HUES64 (cell line): ENCODE measurements at regions not wholly inside any gene's neighbourhood (a gene's known extent, or its start where the extent isn't known, plus 50 kb on each side); places are given as distances from the start of the nearest gene placed in this dataset.
"Not testable (repeated sequence)": the region's sequence is repeated elsewhere in the genome, so short reads cannot be mapped to it uniquely, and the experiment has no call there.

ENCODE experiments used
- H3K27ac ChIP-seq: 2 replicates; pipeline ENCODE4 v1.7.0; 2013; ENCODE audit warnings: low read depth, low read length, inconsistent platforms
- H3K27me3 ChIP-seq: 2 replicates; pipeline ENCODE4 v1.6.1; 2013; ENCODE audit warnings: mild to moderate bottlenecking, low read length; ENCODE audit not compliant: insufficient read depth
- H3K36me3 ChIP-seq: 2 replicates; pipeline ENCODE4 v1.6.1; 2013; ENCODE audit warnings: mild to moderate bottlenecking, low read length; ENCODE audit not compliant: insufficient read depth
- H3K4me1 ChIP-seq: 2 replicates; pipeline ENCODE4 v1.6.1; 2013; ENCODE audit warnings: mild to moderate bottlenecking, low read length, moderate library complexity; ENCODE audit not compliant: insufficient read depth
- H3K4me3 ChIP-seq: 2 replicates; pipeline ENCODE4 v1.5.1; 2013; ENCODE audit warnings: mild to moderate bottlenecking, low read length, moderate library complexity
- H3K9ac ChIP-seq: 2 replicates; pipeline ENCODE4 v1.6.1; 2013; ENCODE audit warnings: mild to moderate bottlenecking, low read depth, low read length
- H3K9me3 ChIP-seq: 2 replicates; pipeline ENCODE4 v1.6.1; 2013; ENCODE audit warnings: low read depth, low read length; ENCODE audit not compliant: insufficient read depth
- WGBS: fragments of 150-250, 120-280 bp; methylation state at CpG from one replicate; pipeline ENCODE4 v1.1.7; 2013; ENCODE audit warnings: missing lambda C conversion rate; 5-methylcytosine and 5-hydroxymethylcytosine counted together

- over 99% methylated on average over 2 of the region's 2 CpGs for WGBS
Measured at GRCh38 chr5:34450338-34450737, 205.8 kb upstream of the RAI14 start.

GRCh38 chr5:34452170-34452828 lies 203.8 kb upstream of the RAI14 start:
- H3K36me3 ChIP-seq, result no peaks in the 10 kb centered on the region
- H3K9ac ChIP-seq, result no peak overlapping the region
- WGBS, result 42% methylated on average over 7 of the region's 7 CpGs
- H3K27me3 ChIP-seq, result no peaks in the 10 kb centered on the region
- no peak overlapping the region for H3K27ac ChIP-seq
- H3K4me3 ChIP-seq, result no peak overlapping the region
- H3K9me3 ChIP-seq, result no peaks in the 10 kb centered on the region
- peaks cover 7% of the 10 kb centered on the region for H3K4me1 ChIP-seq

More at GRCh38 chr5:34450338-34450737, 205.8 kb upstream of the RAI14 start:
- Histone ChIP-seq H3K27me3 (no peaks in the 10 kb centered on the region), H3K36me3 (no peaks in the 10 kb centered on the region), H3K9me3 (no peaks in the 10 kb centered on the region), H3K27ac (no peak overlapping the region), H3K4me3 (no peak overlapping the region), H3K9ac (no peak overlapping the region), H3K4me1 (peaks cover 7% of the 10 kb centered on the region)

GRCh38 chr5:34455098-34455497 lies 201.0 kb upstream of the RAI14 start:
- Histone ChIP-seq H3K4me3 (no peak overlapping the region), H3K27ac (no peak overlapping the region), H3K27me3 (no peaks in the 10 kb centered on the region), H3K4me1 (peaks cover 7% of the 10 kb centered on the region), H3K9ac (no peak overlapping the region), H3K36me3 (no peaks in the 10 kb centered on the region), H3K9me3 (peaks cover 24% of the 10 kb centered on the region)
- WGBS, result 96% methylated on average over 3 of the region's 3 CpGs

DNA sequence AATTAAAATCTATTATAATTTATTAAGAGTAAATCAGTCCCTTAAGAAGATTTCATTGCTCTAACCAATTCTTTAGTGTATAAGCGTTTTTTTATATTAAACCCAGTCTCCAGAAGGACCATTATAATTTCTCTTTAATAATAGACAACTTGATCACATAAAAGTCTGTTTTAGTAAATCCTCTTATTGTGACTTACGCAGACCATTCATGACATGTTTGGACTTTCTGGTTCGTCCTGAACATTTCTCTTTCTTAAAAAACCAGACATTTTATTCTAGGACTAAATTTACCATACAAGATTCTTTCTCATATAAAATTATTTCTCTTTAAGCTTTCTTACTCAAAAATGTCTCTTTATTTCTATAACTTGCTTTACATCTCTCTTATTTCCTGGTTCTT lies 196.2 kb upstream of the RAI14 start:
- no peak overlapping the region for H3K4me3 ChIP-seq
- H3K36me3 ChIP-seq, result no peaks in the 10 kb centered on the region
- H3K4me1 ChIP-seq, result no peaks in the 10 kb centered on the region
- no peak overlapping the region for H3K9ac ChIP-seq
- no peak overlapping the region for H3K27ac ChIP-seq
- no peaks in the 10 kb centered on the region for H3K27me3 ChIP-seq
- 56% methylated on average over 2 of the region's 3 CpGs for WGBS
- H3K9me3 ChIP-seq, result peaks cover 38% of the 10 kb centered on the region

- WGBS, result no CpG with 5 or more reads among the region's 1 CpG
- Histone ChIP-seq H3K36me3 (no peaks in the 10 kb centered on the region), H3K27ac (no peak overlapping the region), H3K9ac (no peak overlapping the region), H3K4me3 (no peak overlapping the region), H3K4me1 (no peaks in the 10 kb centered on the region), H3K9me3 (peaks cover 38% of the 10 kb centered on the region), H3K27me3 (no peaks in the 10 kb centered on the region)
Measured at GRCh38 chr5:34460496-34460895, 195.6 kb upstream of the RAI14 start.

DNA sequence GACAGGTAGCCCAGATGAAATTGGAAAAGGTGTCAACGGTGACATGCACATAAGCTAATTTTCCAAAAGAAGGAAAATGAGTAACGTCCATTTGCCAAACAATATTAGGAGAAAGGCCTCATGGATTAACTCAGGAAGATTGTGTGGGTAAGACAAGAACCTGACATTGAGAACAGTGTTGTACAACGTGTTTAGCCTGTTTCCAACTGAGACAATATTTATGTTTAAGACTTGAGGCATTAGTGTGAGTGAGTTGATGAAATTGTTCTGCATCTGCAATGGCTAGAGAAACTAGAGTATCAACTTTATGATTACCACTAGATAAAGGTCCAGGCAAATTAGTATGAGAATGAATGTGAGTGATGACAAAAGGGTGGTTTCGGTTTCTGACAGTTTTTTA lies 191.3 kb upstream of the RAI14 start:
- Histone ChIP-seq H3K9me3 (peaks cover 19% of the 10 kb centered on the region), H3K9ac (no peak overlapping the region), H3K36me3 (no peaks in the 10 kb centered on the region), H3K4me3 (no peak overlapping the region), H3K4me1 (no peaks in the 10 kb centered on the region), H3K27ac (no peak overlapping the region), H3K27me3 (no peaks in the 10 kb centered on the region)
- WGBS, result 79% methylated on average over 4 of the region's 4 CpGs

DNA sequence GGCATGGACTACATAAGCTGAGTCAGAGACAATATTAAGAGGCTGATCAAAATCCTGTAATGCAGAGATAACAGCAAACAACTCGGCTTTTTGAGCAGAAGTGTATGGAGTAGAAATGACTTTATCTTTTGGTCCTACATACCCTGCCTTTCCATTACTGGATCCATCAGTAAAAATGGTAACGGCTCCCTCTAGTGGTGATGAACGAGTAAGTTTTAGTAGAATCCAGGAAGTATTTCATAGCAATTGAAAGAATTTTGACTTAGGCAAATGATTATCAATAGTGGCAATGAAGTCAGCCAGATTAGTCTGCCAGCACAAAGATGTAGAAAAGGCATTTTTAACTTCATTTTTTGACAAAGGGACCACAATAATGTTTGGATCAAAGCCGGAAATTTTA lies 190.8 kb upstream of the RAI14 start:
- not testable (repeated sequence) for H3K27ac ChIP-seq, H3K9ac ChIP-seq, H3K4me3 ChIP-seq, H3K27me3 ChIP-seq, H3K4me1 ChIP-seq, H3K36me3 ChIP-seq
- whole genome bisulfite sequencing, result 15% methylated on average over 3 of the region's 4 CpGs
- H3K9me3 ChIP-seq, result peaks cover 14% of the 10 kb centered on the region

DNA sequence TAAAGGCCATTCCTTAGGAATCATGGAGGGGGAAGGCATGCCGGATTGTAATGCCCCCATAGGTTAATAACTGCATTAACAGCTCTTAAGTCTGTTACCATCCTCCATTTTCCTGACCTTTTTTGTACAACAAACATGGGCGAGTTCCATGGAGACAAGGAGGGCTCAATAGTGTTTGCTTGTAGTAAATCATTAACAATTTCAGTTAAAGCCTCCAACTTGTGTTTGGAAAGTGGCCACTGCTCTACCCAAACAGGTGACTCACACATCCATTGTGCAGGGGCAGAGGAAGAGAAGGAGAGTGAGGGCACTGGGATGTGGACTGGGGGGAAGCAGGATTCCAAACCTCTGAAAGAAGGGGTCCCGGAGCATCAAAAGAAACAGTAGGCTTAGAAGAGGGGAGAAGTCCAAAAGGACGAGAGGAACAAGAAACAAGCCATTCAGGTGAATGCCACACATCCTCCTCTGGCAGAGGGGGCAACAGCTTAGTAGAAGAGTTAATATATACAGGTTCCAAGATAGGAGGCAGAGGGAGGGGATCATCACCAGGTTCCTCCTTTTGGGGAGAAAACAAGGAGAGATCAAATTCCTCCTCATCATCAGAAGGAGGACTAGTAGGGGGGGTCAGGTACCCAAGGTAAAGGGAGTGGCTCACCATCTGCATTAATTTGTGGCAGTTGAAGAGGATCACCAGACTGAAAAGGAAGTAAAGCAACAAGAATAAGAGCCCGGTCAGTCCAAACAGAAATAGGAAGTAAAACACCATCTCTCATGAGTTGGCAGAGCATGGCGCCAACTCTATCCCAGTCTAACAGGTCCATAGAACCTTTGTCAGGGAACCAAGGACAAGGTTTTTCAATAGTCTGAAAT lies 189.4 kb upstream of the RAI14 start:
- WGBS, result 79% methylated on average over 4 of the region's 6 CpGs
- H3K27me3 ChIP-seq, H3K27ac ChIP-seq, H3K36me3 ChIP-seq, H3K9ac ChIP-seq, H3K4me3 ChIP-seq, H3K9me3 ChIP-seq, H3K4me1 ChIP-seq: not testable (repeated sequence)

GRCh38 chr5:34467436-34467835 lies 188.7 kb upstream of the RAI14 start:
- H3K9ac ChIP-seq, result no peak overlapping the region
- 89% methylated on average over 8 of the region's 8 CpGs for WGBS
- H3K4me3 ChIP-seq, result no peak overlapping the region
- peaks cover 5% of the 10 kb centered on the region; the same call in 1 of the 2 replicates for H3K9me3 ChIP-seq
- no peaks in the 10 kb centered on the region for H3K36me3 ChIP-seq
- H3K27ac ChIP-seq, result no peak overlapping the region
- no peaks in the 10 kb centered on the region for H3K27me3 ChIP-seq
- H3K4me1 ChIP-seq, result no peaks in the 10 kb centered on the region

DNA sequence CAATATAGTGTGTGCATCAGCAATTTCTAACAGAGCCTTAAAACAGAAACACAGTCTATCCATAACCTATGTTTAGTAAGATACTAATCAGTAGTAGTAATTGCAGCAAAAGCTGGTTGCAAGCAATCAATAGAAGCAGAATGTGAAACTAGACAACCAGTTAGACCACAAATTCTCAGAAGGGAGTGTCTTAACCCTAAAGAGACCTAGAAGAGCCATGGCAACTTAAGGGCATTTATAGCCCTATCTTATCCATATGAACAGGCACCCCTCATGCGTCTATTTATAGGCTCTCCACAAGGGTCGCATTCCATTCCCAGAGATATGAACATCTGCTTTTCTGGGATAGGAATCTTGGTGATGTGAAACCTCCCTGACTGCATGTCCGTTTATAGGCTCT lies 188.1 kb upstream of the RAI14 start:
- not testable (repeated sequence) for H3K9me3 ChIP-seq, H3K9ac ChIP-seq, H3K4me1 ChIP-seq, H3K27ac ChIP-seq, H3K27me3 ChIP-seq, H3K36me3 ChIP-seq, H3K4me3 ChIP-seq
- WGBS, result 80% methylated on average over 2 of the region's 3 CpGs

DNA sequence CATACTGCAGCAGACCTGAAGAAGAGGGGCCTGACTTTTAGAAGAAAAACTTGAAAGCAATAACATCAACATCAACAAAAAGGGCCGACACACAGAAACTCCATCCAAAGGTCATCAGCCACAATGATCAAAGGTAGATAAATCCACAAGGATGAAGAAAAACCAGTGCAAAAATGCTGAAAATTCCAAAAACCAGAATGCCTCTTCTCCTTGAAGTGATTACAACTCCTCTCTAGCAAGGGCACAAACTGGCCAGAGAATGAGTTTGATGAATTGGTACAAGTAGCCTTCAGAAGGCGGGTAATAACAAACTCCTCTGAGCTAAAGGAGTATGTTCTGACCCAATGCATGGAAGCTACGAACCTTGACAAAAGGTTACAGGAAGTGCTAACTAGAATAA lies 186.2 kb upstream of the RAI14 start:
- Histone ChIP-seq H3K9me3 (0 out of 2 replicates have a peak, but pooled peaks cover 2% of the 10 kb centered on the region), H3K9ac (no peak overlapping the region), H3K4me1 (peaks cover 5% of the 10 kb centered on the region), H3K27ac (no peak overlapping the region), H3K4me3 (no peak overlapping the region), H3K36me3 (no peaks in the 10 kb centered on the region), H3K27me3 (no peaks in the 10 kb centered on the region)
- WGBS, result 97% methylated on average over 3 of the region's 3 CpGs
